GM20000 (cell line): ENCODE measurements at regions not wholly inside any gene's neighbourhood (a gene's known extent, or its start where the extent isn't known, plus 50 kb on each side); places are given as distances from the start of the nearest gene placed in this dataset.

Experiments
- DNase-seq: peaks from one replicate; pipeline ENCODE4 v3.0.0; 2012; ENCODE audit warnings: low spot score
- CTCF ChIP-seq: IDR thresholded peaks from 2 replicates; pipeline ENCODE4 v1.5.1; 2012; ENCODE audit warnings: mild to moderate bottlenecking, control low read depth; ENCODE audit errors: extremely low read depth, missing control alignments

GRCh38 chr1:30627994-30628393, 95.4 kb downstream of the MATN1 start:
- no peak for DNase-seq
- TF ChIP-seq CTCF = no peak

GRCh38 chr1:30627206-30627605, 96.2 kb downstream of the MATN1 start:
- no peak for DNase-seq
- no peak for TF ChIP-seq CTCF

- no peak for DNase-seq
- no peak for TF ChIP-seq CTCF
Measured at GRCh38 chr1:30623431-30623830, 100.0 kb downstream of the MATN1 start.

GRCh38 chr1:30619619-30620018, 103.8 kb downstream of the MATN1 start:
- TF ChIP-seq CTCF = no peak
- no peak for DNase-seq

- DNase-seq = no peak
- no peak for TF ChIP-seq CTCF
Measured at GRCh38 chr1:30618335-30618747, 105.0 kb downstream of the MATN1 start.

- no peak for TF ChIP-seq CTCF
- DNase-seq = no peak
Measured at GRCh38 chr1:30616759-30617158, 106.6 kb downstream of the MATN1 start.

GRCh38 chr1:30615816-30616590, 107.4 kb downstream of the MATN1 start:
- TF ChIP-seq CTCF = no peak

More at GRCh38 chr1:30615816-30616590, 107.4 kb downstream of the MATN1 start:
- no peak for DNase-seq
